ENCODE measurements at regions not wholly inside any gene's neighbourhood (a gene's known extent, or its start where the extent isn't known, plus 50 kb on each side); places are given as distances from the start of the nearest gene placed in this dataset.

DNA sequence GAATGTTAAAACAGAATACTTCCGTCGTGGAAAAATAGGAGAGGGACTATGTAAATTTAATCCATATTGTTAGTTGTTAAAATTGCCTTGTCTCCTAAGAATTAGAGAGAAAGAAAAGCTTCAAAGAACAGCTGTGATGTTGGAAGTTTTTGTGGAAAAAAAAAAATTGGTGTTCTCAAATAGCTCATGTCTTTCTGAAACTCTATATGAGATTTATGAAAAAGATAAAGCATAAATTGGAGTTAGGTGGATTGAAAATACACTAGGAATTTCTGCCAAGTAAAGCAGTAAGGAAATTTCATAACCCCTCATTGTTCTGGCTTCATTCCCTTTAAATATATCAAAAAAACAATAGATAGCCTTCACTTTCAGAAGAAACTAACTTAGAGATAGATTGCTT is 274.0 kb upstream of the ADAMTS5 start:
- CTCF ChIA-PET: interaction anchor here (1.0 kb wide), 1 partner anchor 19 kb away, joined by 3 read pairs; no protein-coding TSS in a partner anchor
- Histone ChIP-seq H3K4me3 (ENCODE audit: low read depth, low read length) (no peak overlapping the region), H3K27ac (ENCODE audit: low read depth, low read length) (no peak overlapping the region), H3K27me3 (ENCODE audit: control insufficient read depth, insufficient read depth, low read length) (no peaks in the 10 kb centered on the region), H3K9me3 (ENCODE audit: control insufficient read depth, insufficient read depth, low read length) (no peaks in the 10 kb centered on the region)
- DNase-seq (ENCODE audit: low read depth, low spot score): no peak
- POLR2A ChIA-PET: no interaction called here
- TF ChIP-seq, protein P1, sequence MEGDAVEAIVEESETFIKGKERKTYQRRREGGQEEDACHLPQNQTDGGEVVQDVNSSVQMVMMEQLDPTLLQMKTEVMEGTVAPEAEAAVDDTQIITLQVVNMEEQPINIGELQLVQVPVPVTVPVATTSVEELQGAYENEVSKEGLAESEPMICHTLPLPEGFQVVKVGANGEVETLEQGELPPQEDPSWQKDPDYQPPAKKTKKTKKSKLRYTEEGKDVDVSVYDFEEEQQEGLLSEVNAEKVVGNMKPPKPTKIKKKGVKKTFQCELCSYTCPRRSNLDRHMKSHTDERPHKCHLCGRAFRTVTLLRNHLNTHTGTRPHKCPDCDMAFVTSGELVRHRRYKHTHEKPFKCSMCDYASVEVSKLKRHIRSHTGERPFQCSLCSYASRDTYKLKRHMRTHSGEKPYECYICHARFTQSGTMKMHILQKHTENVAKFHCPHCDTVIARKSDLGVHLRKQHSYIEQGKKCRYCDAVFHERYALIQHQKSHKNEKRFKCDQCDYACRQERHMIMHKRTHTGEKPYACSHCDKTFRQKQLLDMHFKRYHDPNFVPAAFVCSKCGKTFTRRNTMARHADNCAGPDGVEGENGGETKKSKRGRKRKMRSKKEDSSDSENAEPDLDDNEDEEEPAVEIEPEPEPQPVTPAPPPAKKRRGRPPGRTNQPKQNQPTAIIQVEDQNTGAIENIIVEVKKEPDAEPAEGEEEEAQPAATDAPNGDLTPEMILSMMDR (IDR thresholded peaks at IDR 0.05; ENCODE audit: low read depth, low read length): no peak

DNA sequence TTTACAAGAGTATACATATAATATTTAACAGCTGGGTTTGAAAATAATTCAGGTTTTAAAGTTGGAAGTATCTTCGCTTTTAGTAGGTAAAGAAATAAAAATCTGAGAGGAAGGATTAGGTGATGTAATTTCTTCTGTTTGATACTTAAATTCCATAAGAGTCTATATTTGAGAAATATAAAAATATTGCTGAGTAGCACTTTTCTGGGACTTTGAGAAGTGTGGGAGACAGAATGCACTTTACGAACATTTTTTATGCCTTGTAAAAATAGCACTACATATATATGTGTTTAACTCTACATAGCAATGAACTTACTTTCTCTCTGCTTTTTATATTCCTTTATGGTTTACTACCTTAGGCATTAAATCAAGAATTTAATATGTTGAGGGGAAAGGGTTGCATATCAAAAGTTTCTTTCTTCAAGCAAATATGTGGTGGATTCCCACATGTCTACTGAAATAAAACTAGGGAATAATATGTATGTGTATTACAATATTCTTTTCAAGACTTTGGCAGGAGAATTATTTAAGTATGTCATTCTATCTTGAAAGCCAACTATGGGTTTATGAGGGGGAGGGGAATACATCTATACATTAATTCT is 266.7 kb upstream of the ADAMTS5 start:
- H3K27ac ChIP-seq (ENCODE audit: low read depth, low read length): no peak overlapping the region
- H3K27me3 ChIP-seq (ENCODE audit: control insufficient read depth, insufficient read depth, low read length): no peaks in the 10 kb centered on the region
- no peaks in the 10 kb centered on the region for H3K9me3 ChIP-seq (ENCODE audit: control insufficient read depth, insufficient read depth, low read length)
- TF ChIP-seq, protein P1 (IDR thresholded peaks at IDR 0.05; ENCODE audit: low read depth, low read length): no peak
- ChIA-PET POLR2A (no interaction called here), CTCF (no interaction called here)
- no peak overlapping the region for H3K4me3 ChIP-seq (ENCODE audit: low read depth, low read length)
- no peak for DNase-seq (ENCODE audit: low read depth, low spot score)

DNA sequence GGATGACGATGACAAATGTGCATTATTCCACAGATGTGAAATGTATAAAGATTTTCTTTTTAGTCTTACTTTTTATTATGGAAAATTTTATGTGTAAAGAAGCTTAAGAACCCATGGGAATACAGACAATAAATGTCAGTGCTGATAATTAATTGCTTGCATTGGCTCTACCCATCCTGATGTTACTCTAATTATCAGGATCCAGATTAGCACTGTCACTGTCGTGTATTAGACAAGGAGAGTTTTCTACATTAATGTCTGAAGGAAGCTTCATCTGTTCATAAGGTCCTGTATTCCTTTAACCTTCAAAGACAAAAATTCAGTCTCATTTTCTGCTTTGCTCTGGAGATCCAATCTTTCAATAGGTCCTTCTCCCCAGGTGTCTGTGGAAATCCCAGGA is 259.1 kb upstream of the ADAMTS5 start:
- H3K27ac ChIP-seq (ENCODE audit: low read depth, low read length): no peak overlapping the region
- no peaks in the 10 kb centered on the region for H3K9me3 ChIP-seq (ENCODE audit: control insufficient read depth, insufficient read depth, low read length)
- CTCF ChIA-PET: no interaction called here
- POLR2A ChIA-PET: interaction anchor here (0.8 kb wide), 1 partner anchor 94 kb away, joined by 3 read pairs; no protein-coding TSS in a partner anchor
- no peaks in the 10 kb centered on the region for H3K27me3 ChIP-seq (ENCODE audit: control insufficient read depth, insufficient read depth, low read length)
- no peak overlapping the region for H3K4me3 ChIP-seq (ENCODE audit: low read depth, low read length)
- DNase-seq (ENCODE audit: low read depth, low spot score): no peak
- TF ChIP-seq, protein P1 (IDR thresholded peaks at IDR 0.05; ENCODE audit: low read depth, low read length): no peak

DNA sequence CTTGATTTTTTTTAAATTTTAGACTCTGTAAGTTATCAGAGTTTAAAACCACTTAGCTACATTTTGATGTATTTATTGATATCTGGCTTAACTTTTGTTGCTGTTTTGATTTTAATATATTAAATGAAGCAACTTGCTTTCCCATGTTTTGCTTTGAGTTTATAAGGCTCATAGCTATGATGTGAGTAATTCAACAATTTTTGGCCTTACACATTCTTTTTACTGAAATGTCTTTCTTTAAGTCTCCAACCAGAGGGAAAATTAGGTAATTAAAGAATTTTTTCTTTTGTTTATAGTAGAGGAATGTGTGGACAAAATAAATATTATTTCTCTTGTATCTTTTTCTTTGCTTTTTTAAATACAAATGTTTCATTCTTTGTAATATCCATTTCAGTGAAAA is 258.3 kb upstream of the ADAMTS5 start:
- no peaks in the 10 kb centered on the region for H3K9me3 ChIP-seq (ENCODE audit: control insufficient read depth, insufficient read depth, low read length)
- no peak overlapping the region for H3K27ac ChIP-seq (ENCODE audit: low read depth, low read length)
- no peak for DNase-seq (ENCODE audit: low read depth, low spot score)
- TF ChIP-seq, protein P1 (IDR thresholded peaks at IDR 0.05; ENCODE audit: low read depth, low read length): no peak
- POLR2A ChIA-PET: interaction anchor here (0.8 kb wide), 1 partner anchor 93 kb away, joined by 3 read pairs; no protein-coding TSS in a partner anchor
- H3K27me3 ChIP-seq (ENCODE audit: control insufficient read depth, insufficient read depth, low read length): no peaks in the 10 kb centered on the region
- H3K4me3 ChIP-seq (ENCODE audit: low read depth, low read length): no peak overlapping the region
- CTCF ChIA-PET: interaction anchor here (1.1 kb wide), 1 partner anchor 104 kb away, joined by 3 read pairs; no protein-coding TSS in a partner anchor

DNA sequence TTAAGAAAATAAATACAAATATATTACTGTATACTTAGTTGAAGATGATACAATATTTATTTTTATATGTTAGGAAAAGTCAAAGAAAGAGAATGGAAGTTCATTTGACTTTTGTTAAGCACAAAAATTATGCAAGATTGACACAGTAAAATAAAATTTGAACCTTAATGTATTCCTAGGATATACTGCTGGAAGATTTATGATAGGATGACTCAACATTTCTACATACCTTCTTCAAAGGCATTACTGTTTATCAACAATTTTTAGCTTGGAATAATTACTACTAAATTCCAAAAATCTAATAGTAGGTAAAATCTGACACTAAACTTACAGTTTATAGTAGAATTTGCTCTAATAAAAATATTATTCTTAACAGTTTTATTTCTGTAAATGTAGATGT is 257.3 kb upstream of the ADAMTS5 start:
- H3K27me3 ChIP-seq (ENCODE audit: control insufficient read depth, insufficient read depth, low read length): no peaks in the 10 kb centered on the region
- no peak overlapping the region for H3K4me3 ChIP-seq (ENCODE audit: low read depth, low read length)
- POLR2A ChIA-PET: no interaction called here
- DNase-seq (ENCODE audit: low read depth, low spot score): no peak
- CTCF ChIA-PET: interaction anchor here (1.1 kb wide), 1 partner anchor 103 kb away, joined by 3 read pairs; no protein-coding TSS in a partner anchor
- H3K27ac ChIP-seq (ENCODE audit: low read depth, low read length): no peak overlapping the region
- TF ChIP-seq, protein P1 (IDR thresholded peaks at IDR 0.05; ENCODE audit: low read depth, low read length): no peak
- no peaks in the 10 kb centered on the region for H3K9me3 ChIP-seq (ENCODE audit: control insufficient read depth, insufficient read depth, low read length)
